ENCODE measurements at regions not wholly inside any gene's neighbourhood (a gene's known extent, or its start where the extent isn't known, plus 50 kb on each side); places are given as distances from the start of the nearest gene placed in this dataset.

GRCh38 chr1:2949966-2950925 is 71.0 kb upstream of the ACTRT2 start:
- Histone ChIP-seq H3K4me1 (no peaks in the 10 kb centered on the region), H3K4me3 (no peak overlapping the region), H3K27ac (no peak overlapping the region), H3K27me3 (no peaks in the 10 kb centered on the region), H3K9me3 (no peaks in the 10 kb centered on the region), H3K36me3 (replicated peaks in 1 of 2; ENCODE audit: insufficient read depth in 1 of 2, low read depth in 2 of 2) (no peaks in the 10 kb centered on the region)
- ATAC-seq (no peak), DNase-seq (peak in 1 of 4 donors; percentile 3)
- no peak for TF ChIP-seq CTCF (IDR thresholded peaks at IDR 0.05)
- TF ChIP-seq POLR2A (IDR thresholded peaks at IDR 0.05): no peak
- WGBS, 2 donors: 79 to 86% methylated on average over 20 to 27 of the region's 29 CpGs
- intact Hi-C loops (cut with DNase I): no loop called here

GRCh38 chr1:2950926-2951305 is 70.4 kb upstream of the ACTRT2 start:
- no peak for TF ChIP-seq CTCF (IDR thresholded peaks at IDR 0.05)
- no peak for TF ChIP-seq POLR2A (IDR thresholded peaks at IDR 0.05)
- no peaks in the 10 kb centered on the region for H3K36me3 ChIP-seq (replicated peaks in 1 of 2; ENCODE audit: insufficient read depth in 1 of 2, low read depth in 2 of 2)
- peak in 1 of 4 donors; percentile 1 for DNase-seq
- WGBS, 2 donors: 75 to 81% methylated on average over 2 to 5 of the region's 5 CpGs
- intact Hi-C loops (cut with DNase I): no loop called here
- no peaks in the 10 kb centered on the region for H3K27me3 ChIP-seq
- no peak overlapping the region for H3K27ac ChIP-seq
- ATAC-seq: no peak
- H3K9me3 ChIP-seq: no peaks in the 10 kb centered on the region
- no peak overlapping the region for H3K4me3 ChIP-seq
- H3K4me1 ChIP-seq: no peaks in the 10 kb centered on the region

GRCh38 chr1:2951856-2952255 is 69.4 kb upstream of the ACTRT2 start:
- intact Hi-C loops (cut with DNase I): no loop called here
- no peak for TF ChIP-seq CTCF (IDR thresholded peaks at IDR 0.05)
- TF ChIP-seq POLR2A (IDR thresholded peaks at IDR 0.05): no peak
- Histone ChIP-seq H3K4me1 (no peaks in the 10 kb centered on the region), H3K36me3 (replicated peaks in 1 of 2; ENCODE audit: insufficient read depth in 1 of 2, low read depth in 2 of 2) (no peaks in the 10 kb centered on the region), H3K27me3 (no peaks in the 10 kb centered on the region), H3K4me3 (no peak overlapping the region), H3K9me3 (no peaks in the 10 kb centered on the region), H3K27ac (no peak overlapping the region)
- DNase-seq: no peak
- 70 to 71% methylated on average over 14 of the region's 14 CpGs for WGBS, 2 donors
- no peak for ATAC-seq

GRCh38 chr1:2952371-2952770 is 68.9 kb upstream of the ACTRT2 start:
- DNase-seq: no peak
- no peak for ATAC-seq
- no peaks in the 10 kb centered on the region for H3K4me1 ChIP-seq
- TF ChIP-seq POLR2A (IDR thresholded peaks at IDR 0.05): no peak
- H3K27me3 ChIP-seq: no peaks in the 10 kb centered on the region
- H3K9me3 ChIP-seq: no peaks in the 10 kb centered on the region
- intact Hi-C loops (cut with DNase I): no loop called here
- H3K4me3 ChIP-seq: no peak overlapping the region
- no peak overlapping the region for H3K27ac ChIP-seq
- H3K36me3 ChIP-seq (replicated peaks in 1 of 2; ENCODE audit: insufficient read depth in 1 of 2, low read depth in 2 of 2): no peaks in the 10 kb centered on the region
- 67 to 74% methylated on average over 6 to 9 of the region's 9 CpGs for WGBS, 2 donors

GRCh38 chr1:2952992-2953391 is 68.3 kb upstream of the ACTRT2 start:
- intact Hi-C loops (cut with DNase I): no loop called here
- no peak for ATAC-seq
- no peaks in the 10 kb centered on the region for H3K36me3 ChIP-seq (replicated peaks in 1 of 2; ENCODE audit: insufficient read depth in 1 of 2, low read depth in 2 of 2)
- DNase-seq: no peak
- TF ChIP-seq POLR2A (IDR thresholded peaks at IDR 0.05): no peak
- no peak for TF ChIP-seq CTCF (IDR thresholded peaks at IDR 0.05)
- no peaks in the 10 kb centered on the region for H3K4me1 ChIP-seq
- no peak overlapping the region for H3K4me3 ChIP-seq
- H3K9me3 ChIP-seq: no peaks in the 10 kb centered on the region
- H3K27me3 ChIP-seq: no peaks in the 10 kb centered on the region
- 77 to 83% methylated on average over 7 of the region's 7 CpGs for WGBS, 2 donors
- H3K27ac ChIP-seq: no peak overlapping the region

All from body of pancreas (tissue), 4 donors.